ENCODE measurements at regions not wholly inside any gene's neighbourhood (a gene's known extent, or its start where the extent isn't known, plus 50 kb on each side); places are given as distances from the start of the nearest gene placed in this dataset.

- no peak for TF ChIP-seq TAF1 (IDR thresholded peaks at IDR 0.05; ENCODE audit: borderline replicate concordance, low read depth, low read length)
- no peak for TF ChIP-seq POLR2A (IDR thresholded peaks at IDR 0.05; ENCODE audit: low read depth, low read length)
These were observed 196.1 kb downstream of the CPS1 start for GRCh38 chr2:210752532-210752931.

Data from GM12892 (cell line).